Mesendoderm (in vitro differentiated cells): ENCODE measurements at regions not wholly inside any gene's neighbourhood (a gene's known extent, or its start where the extent isn't known, plus 50 kb on each side); places are given as distances from the start of the nearest gene placed in this dataset.
A peak's percentile ranks its signal among the peaks of the same experiment; 100 is the strongest.

ENCODE experiments used
- DNase-seq: peaks from one replicate; pipeline ENCODE4 v3.0.0; 2013
- H2AK5ac ChIP-seq: 2 replicates; pipeline ENCODE4 v1.6.1; 2013; ENCODE audit warnings: low read length, inconsistent platforms
- H2BK120ac ChIP-seq: 2 replicates; pipeline ENCODE4 v1.6.1; 2013; ENCODE audit warnings: low read depth, mild to moderate bottlenecking, low read length, moderate library complexity, mixed read lengths
- H2BK15ac ChIP-seq: replicated peaks from 2 replicates; pipeline ENCODE4 v1.6.1; 2013; ENCODE audit warnings: low read depth, mild to moderate bottlenecking, moderate library complexity
- H2BK5ac ChIP-seq: 2 replicates; pipeline ENCODE4 v1.6.1; 2013; ENCODE audit warnings: low read length, inconsistent platforms
- H3K18ac ChIP-seq: 2 replicates; pipeline ENCODE4 v1.6.1; 2013; ENCODE audit warnings: mild to moderate bottlenecking, low read length, mixed read lengths
- H3K23ac ChIP-seq: one replicate; pipeline ENCODE4 v1.6.1; 2013; ENCODE audit warnings: low read length
- H3K27ac ChIP-seq: 2 replicates; pipeline ENCODE4 v1.5.1; 2013; ENCODE audit warnings: low read depth, mild to moderate bottlenecking, inconsistent platforms, low read length, moderate library complexity
- H3K27me3 ChIP-seq: 2 replicates; pipeline ENCODE4 v1.6.1; 2013; ENCODE audit warnings: low read length, control low read depth, mild to moderate bottlenecking, inconsistent platforms; ENCODE audit not compliant: insufficient read depth, poor library complexity
- H3K36me3 ChIP-seq: 2 replicates; pipeline ENCODE4 v1.6.1; 2013; ENCODE audit warnings: low read length, inconsistent platforms; ENCODE audit not compliant: control insufficient read depth, insufficient read depth
- H3K4ac ChIP-seq: one replicate; pipeline ENCODE4 v1.6.1; 2013; ENCODE audit warnings: low read depth, mild to moderate bottlenecking, low read length, moderate library complexity
- H3K4me1 ChIP-seq: 2 replicates; pipeline ENCODE4 v1.6.1; 2013; ENCODE audit warnings: low read depth, low read length, inconsistent platforms; ENCODE audit not compliant: control insufficient read depth
- H3K4me2 ChIP-seq: 2 replicates; pipeline ENCODE4 v1.6.1; 2013; ENCODE audit warnings: low read length
- H3K4me3 ChIP-seq: 2 replicates; pipeline ENCODE4 v1.5.1; 2013; ENCODE audit warnings: mild to moderate bottlenecking, low read length
- H3K56ac ChIP-seq: one replicate; pipeline ENCODE4 v1.6.1; 2013; ENCODE audit warnings: low read length
- H3K79me1 ChIP-seq: 2 replicates; pipeline ENCODE4 v1.6.1; 2013; ENCODE audit warnings: low read length, inconsistent platforms
- H3K79me2 ChIP-seq: 2 replicates; pipeline ENCODE4 v1.6.1; 2013; ENCODE audit warnings: mild to moderate bottlenecking, low read length; ENCODE audit not compliant: control insufficient read depth, insufficient read depth
- H3K9ac ChIP-seq: 2 replicates; pipeline ENCODE4 v1.6.1; 2013; ENCODE audit warnings: low read length, inconsistent platforms
- H4K5ac ChIP-seq: one replicate; pipeline ENCODE4 v1.6.1; 2013; ENCODE audit warnings: low read length
- H4K8ac ChIP-seq: one replicate; pipeline ENCODE4 v1.6.1; 2013; ENCODE audit warnings: low read depth, mild to moderate bottlenecking, control low read depth, low read length, moderate library complexity
- WGBS: extraction: QIAGEN DNeasy Blood & Tissue Kit; methylation state at CpG from one replicate; pipeline ENCODE4 v1.1.7; 2013; ENCODE audit warnings: low lambda C conversion rate, missing lambda C conversion rate; ENCODE audit not compliant: insufficient coverage; ENCODE audit errors: extremely low coverage; 5-methylcytosine and 5-hydroxymethylcytosine counted together

DNA sequence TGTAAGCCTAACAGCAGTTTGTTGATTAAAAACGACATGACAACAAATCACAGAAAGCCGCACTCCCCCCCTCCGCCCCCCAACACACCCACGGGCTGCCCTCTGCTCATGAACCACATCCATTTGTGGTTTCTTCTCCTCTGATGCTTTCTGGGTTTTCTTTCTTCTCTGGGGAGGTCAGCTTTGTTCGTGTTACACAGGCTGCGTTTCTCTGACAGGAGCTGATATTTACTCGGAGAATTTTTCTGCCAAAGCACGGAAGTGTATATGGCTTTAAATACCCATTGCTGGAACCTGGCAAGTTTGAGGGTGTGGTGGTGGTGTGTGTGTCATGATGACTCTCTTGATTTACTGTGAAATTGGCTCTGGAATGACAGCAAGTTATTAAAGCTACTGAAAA, 883.7 kb upstream of the TMEM132C start:
- Histone ChIP-seq H3K4me2 (no peak overlapping the region), H2AK5ac (no peak overlapping the region), H2BK120ac (no peak overlapping the region), H3K27me3 (no peaks in the 10 kb centered on the region), H3K36me3 (no peaks in the 10 kb centered on the region), H3K4me3 (no peak overlapping the region), H3K23ac (no peak overlapping the region), H4K8ac (no peak overlapping the region), H3K18ac (no peak overlapping the region), H3K27ac (no peak overlapping the region), H3K4ac (no peak overlapping the region), H3K79me1 (no peaks in the 10 kb centered on the region), H4K5ac (no peak overlapping the region), H3K4me1 (no peaks in the 10 kb centered on the region), H2BK5ac (no peak overlapping the region), H3K79me2 (no peaks in the 10 kb centered on the region), H3K9ac (no peak overlapping the region), H3K56ac (no peak overlapping the region), H2BK15ac (no peak overlapping the region)
- WGBS: no CpG with 5 or more reads among the region's 8 CpGs
- no peak for DNase-seq

DNA sequence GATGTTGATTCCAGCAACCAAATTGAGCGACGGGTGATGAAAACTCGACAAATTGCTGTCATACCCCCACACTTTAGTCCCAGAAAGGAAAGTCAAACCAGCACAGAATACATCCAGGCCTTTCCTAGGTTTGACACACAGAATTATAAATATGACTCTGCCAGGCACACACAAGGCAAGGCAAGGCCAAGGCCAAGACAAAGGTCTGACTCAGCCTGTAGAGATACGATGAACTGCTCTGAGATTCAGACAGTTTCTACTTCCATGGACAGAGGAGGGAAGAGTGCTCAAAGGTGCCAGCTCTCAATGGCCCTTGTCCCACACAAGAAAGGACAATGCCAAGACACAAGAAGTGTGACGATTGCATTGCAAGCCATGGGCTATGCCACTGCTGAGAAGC, 880.2 kb upstream of the TMEM132C start:
- Histone ChIP-seq H3K36me3 (no peaks in the 10 kb centered on the region), H4K8ac (no peak overlapping the region), H3K4ac (no peak overlapping the region), H3K56ac (no peak overlapping the region), H3K23ac (no peak overlapping the region), H3K79me2 (no peaks in the 10 kb centered on the region), H3K27ac (no peak overlapping the region), H4K5ac (no peak overlapping the region), H3K27me3 (no peaks in the 10 kb centered on the region), H2AK5ac (no peak overlapping the region), H3K79me1 (no peaks in the 10 kb centered on the region), H3K18ac (no peak overlapping the region), H3K4me3 (no peak overlapping the region), H2BK5ac (no peak overlapping the region), H3K9ac (no peak overlapping the region), H3K4me1 (no peaks in the 10 kb centered on the region), H3K4me2 (no peak overlapping the region), H2BK15ac (no peak overlapping the region), H2BK120ac (no peak overlapping the region)
- WGBS: no CpG with 5 or more reads among the region's 5 CpGs
- DNase-seq: no peak

DNA sequence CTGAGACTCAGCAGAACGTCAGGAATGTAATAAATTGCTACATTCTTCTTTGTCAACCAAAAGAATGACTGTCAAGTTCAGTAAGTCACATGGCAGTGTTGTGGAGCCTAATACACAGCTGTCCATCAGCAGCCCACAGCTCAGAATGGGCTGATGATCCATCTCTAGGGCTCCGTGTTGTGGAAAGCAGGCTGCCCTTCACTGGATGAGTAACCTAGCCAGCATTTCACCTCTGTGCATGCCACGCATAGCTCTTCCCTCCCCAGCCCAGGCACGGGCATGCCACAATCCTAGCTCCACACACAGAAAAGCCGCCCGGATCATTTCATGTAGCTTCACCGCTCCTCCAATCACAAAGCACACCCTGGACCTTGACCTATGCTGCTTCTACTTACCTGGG, 878.0 kb upstream of the TMEM132C start:
- DNase-seq: no peak
- Histone ChIP-seq H3K18ac (no peak overlapping the region), H2BK120ac (no peak overlapping the region), H3K4me1 (no peaks in the 10 kb centered on the region), H2AK5ac (no peak overlapping the region), H3K79me2 (no peaks in the 10 kb centered on the region), H3K4ac (no peak overlapping the region), H3K4me3 (no peak overlapping the region), H3K23ac (no peak overlapping the region), H4K5ac (no peak overlapping the region), H2BK15ac (no peak overlapping the region), H4K8ac (no peak overlapping the region), H3K9ac (no peak overlapping the region), H3K36me3 (no peaks in the 10 kb centered on the region), H2BK5ac (no peak overlapping the region), H3K4me2 (no peak overlapping the region), H3K27me3 (no peaks in the 10 kb centered on the region), H3K56ac (no peak overlapping the region), H3K79me1 (no peaks in the 10 kb centered on the region), H3K27ac (no peak overlapping the region)
- no CpG with 5 or more reads among the region's 7 CpGs for WGBS

DNA sequence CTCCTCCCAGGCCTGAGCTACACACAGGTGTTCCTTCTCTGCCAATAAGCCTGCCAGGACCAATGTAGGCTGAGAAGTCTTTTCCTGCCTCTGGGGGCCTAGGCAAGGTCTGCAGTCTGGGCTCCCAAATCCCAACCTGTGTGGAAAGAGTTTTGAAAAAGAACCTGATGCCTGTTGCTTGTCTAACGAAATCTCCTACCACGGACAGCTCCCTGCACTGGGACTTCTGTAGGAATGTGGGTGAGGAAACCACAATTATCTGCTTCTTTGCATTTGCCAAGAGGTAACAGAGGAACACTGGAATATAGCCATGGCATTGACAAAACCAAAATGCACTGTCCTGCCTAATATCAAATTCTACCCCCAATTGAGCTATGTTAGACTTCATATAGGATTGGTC, 877.0 kb upstream of the TMEM132C start:
- H3K4me2 ChIP-seq: no peak overlapping the region
- H4K5ac ChIP-seq: no peak overlapping the region
- H2BK120ac ChIP-seq: no peak overlapping the region
- no peaks in the 10 kb centered on the region for H3K4me1 ChIP-seq
- no peak overlapping the region for H3K9ac ChIP-seq
- H3K79me1 ChIP-seq: no peaks in the 10 kb centered on the region
- no peak overlapping the region for H3K23ac ChIP-seq
- H3K79me2 ChIP-seq: no peaks in the 10 kb centered on the region
- H2BK15ac ChIP-seq: no peak overlapping the region
- no peak overlapping the region for H3K4me3 ChIP-seq
- no peaks in the 10 kb centered on the region for H3K27me3 ChIP-seq
- no peak overlapping the region for H3K4ac ChIP-seq
- no peak overlapping the region for H3K56ac ChIP-seq
- no peak overlapping the region for H3K18ac ChIP-seq
- no CpG with 5 or more reads among the region's 2 CpGs for WGBS
- H2BK5ac ChIP-seq: no peak overlapping the region
- no peak overlapping the region for H2AK5ac ChIP-seq
- H4K8ac ChIP-seq: no peak overlapping the region
- no peak overlapping the region for H3K27ac ChIP-seq
- H3K36me3 ChIP-seq: no peaks in the 10 kb centered on the region
- DNase-seq: peak; percentile 85

DNA sequence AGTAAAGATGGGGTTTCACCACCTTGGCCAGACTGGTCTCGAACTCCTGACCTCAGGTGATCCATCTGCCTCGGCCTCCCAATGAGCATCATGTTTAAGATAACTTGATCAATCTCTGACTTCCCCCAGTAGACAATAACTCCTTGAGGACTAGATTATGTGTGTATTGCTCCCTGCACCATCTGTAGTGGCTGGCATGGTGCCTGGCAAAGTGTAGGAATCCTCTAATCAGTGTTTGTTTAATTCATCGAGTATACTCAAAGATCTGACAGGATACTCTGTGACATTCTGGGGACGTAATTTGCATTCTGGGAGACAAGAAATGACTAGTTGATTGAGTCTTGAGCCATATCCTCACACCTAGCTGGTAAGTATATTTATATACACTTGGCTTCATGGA, 873.5 kb upstream of the TMEM132C start:
- WGBS: no CpG with 5 or more reads among the region's 4 CpGs

DNA sequence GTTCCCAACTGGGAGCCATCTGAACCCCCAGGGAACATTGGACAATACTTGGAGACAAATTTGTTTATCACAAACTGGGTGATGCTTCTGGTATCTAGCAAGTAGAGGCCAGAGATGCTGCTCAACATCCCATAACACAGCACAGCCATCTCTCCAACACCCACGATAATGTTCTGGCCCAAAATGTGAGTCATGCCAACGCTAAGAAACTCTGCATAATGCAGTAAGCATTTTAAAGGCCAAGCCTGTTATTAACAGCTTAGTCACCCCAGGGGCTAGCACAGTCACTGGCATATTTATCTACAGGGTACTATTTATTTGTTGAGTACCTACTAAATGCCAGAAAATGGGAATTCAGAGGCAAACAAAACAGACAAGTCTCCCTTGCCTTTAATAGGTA, 873.1 kb upstream of the TMEM132C start:
- no CpG with 5 or more reads among the region's 2 CpGs for WGBS
- Histone ChIP-seq H4K8ac (no peak overlapping the region), H2AK5ac (no peak overlapping the region), H3K27me3 (no peaks in the 10 kb centered on the region), H2BK120ac (no peak overlapping the region), H2BK5ac (no peak overlapping the region), H2BK15ac (no peak overlapping the region), H3K18ac (no peak overlapping the region), H3K9ac (no peak overlapping the region), H3K4me2 (no peak overlapping the region), H3K56ac (no peak overlapping the region), H3K27ac (no peak overlapping the region), H3K79me2 (no peaks in the 10 kb centered on the region), H3K4ac (no peak overlapping the region), H3K4me1 (no peaks in the 10 kb centered on the region), H3K36me3 (no peaks in the 10 kb centered on the region), H3K4me3 (no peak overlapping the region), H3K79me1 (no peaks in the 10 kb centered on the region), H4K5ac (no peak overlapping the region), H3K23ac (no peak overlapping the region)
- DNase-seq: no peak

More for the DNA sequence above, 873.5 kb upstream of the TMEM132C start:
- H3K9ac ChIP-seq: no peak overlapping the region
- no peak overlapping the region for H2BK15ac ChIP-seq
- H3K4ac ChIP-seq: no peak overlapping the region
- H3K23ac ChIP-seq: no peak overlapping the region
- no peak overlapping the region for H3K56ac ChIP-seq
- no peaks in the 10 kb centered on the region for H3K4me1 ChIP-seq
- H3K27ac ChIP-seq: no peak overlapping the region
- no peaks in the 10 kb centered on the region for H3K79me1 ChIP-seq
- H3K27me3 ChIP-seq: no peaks in the 10 kb centered on the region
- no peak overlapping the region for H4K5ac ChIP-seq
- H3K18ac ChIP-seq: no peak overlapping the region
- H3K4me3 ChIP-seq: no peak overlapping the region
- H3K4me2 ChIP-seq: no peak overlapping the region
- no peaks in the 10 kb centered on the region for H3K36me3 ChIP-seq
- DNase-seq: no peak
- H2BK120ac ChIP-seq: no peak overlapping the region
- no peak overlapping the region for H4K8ac ChIP-seq
- H2BK5ac ChIP-seq: no peak overlapping the region
- no peaks in the 10 kb centered on the region for H3K79me2 ChIP-seq
- no peak overlapping the region for H2AK5ac ChIP-seq
